ENCODE measurements at regions not wholly inside any gene's neighbourhood (a gene's known extent, or its start where the extent isn't known, plus 50 kb on each side); places are given as distances from the start of the nearest gene placed in this dataset.

DNA sequence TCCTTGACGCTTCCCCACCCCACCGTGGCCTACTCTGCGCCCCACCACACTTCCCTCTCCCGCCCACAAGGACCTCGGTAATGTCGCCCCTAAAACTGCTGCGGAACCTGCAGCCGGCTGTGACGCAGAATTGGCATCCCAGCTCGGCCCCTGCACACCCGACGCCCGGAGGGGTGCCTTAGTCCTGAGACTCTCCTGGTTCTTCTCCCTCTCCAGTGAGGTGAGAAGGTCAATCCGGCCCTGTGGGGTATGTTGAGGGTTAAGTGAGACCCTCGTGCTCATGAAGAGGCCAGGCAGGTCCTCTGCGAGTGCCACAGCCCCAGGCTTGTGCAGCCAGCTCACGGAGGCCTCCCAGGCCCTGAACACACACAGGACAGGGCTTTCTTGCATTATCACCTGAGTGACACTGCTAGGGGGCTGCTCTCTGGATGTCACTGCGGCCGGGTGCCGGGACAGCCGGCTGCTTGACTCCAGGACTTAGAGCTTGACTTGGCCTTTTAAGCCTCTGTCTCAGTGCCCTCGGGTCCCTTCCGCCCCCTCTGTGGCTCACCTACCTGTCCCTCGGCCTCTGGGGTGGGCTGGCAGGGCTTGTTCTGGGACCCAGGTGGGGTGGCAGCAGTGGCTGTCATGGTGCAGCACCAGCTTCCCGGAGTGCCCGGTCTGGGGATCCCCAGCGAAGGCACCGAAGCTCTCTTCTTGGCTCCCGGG lies 106.9 kb upstream of the C14orf180 start:
- TF ChIP-seq CTCF (tag by site-specific recombination; IDR thresholded peaks at IDR 0.05): no peak
- TF ChIP-seq REST (tag by site-specific recombination; IDR thresholded peaks at IDR 0.05): no peak
- TF ChIP-seq ZNF133 (tag by site-specific recombination; IDR thresholded peaks at IDR 0.05): no peak
- no peak for TF ChIP-seq ZFP3 (tag by site-specific recombination; IDR thresholded peaks at IDR 0.05; ENCODE audit: low read depth)
- TF ChIP-seq WT1 (tag by site-specific recombination; IDR thresholded peaks at IDR 0.05): no peak
- no peak for TF ChIP-seq ZNF776 (tag by site-specific recombination; IDR thresholded peaks at IDR 0.05; ENCODE audit: borderline replicate concordance)
- no peak for TF ChIP-seq ZNF221 (tag by site-specific recombination; IDR thresholded peaks at IDR 0.05; ENCODE audit: borderline replicate concordance)
- TF ChIP-seq ZBTB21 (tag by site-specific recombination; IDR thresholded peaks at IDR 0.05): no peak
- TF ChIP-seq ZNF394 (tag by site-specific recombination; IDR thresholded peaks at IDR 0.05; ENCODE audit: borderline replicate concordance): no peak

All from HEK293 (cell line).